ENCODE measurements at regions not wholly inside any gene's neighbourhood (a gene's known extent, or its start where the extent isn't known, plus 50 kb on each side); places are given as distances from the start of the nearest gene placed in this dataset.

DNA sequence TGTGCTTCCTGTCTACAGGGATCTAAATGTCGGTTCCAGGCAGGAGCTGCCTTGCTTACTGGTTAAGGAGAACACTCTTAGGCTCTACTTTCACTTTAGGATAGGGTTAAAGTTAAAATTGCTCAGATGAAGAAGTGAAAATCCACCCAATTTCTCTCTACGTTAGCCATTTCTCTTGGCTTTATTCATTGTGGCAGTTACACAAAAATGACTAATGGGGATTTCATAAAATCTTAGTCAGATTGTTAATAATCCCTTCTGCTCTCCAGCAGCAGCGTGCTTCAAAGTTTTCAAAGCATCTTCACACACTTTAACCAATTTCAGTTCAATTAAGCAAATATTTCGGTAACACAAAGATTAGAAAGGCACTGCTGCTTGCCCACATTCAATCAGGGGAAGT is 58.4 kb upstream of the RCN1 start:
- TF ChIP-seq EP300 (IDR thresholded peaks at IDR 0.05) = no peak
- no peak for TF ChIP-seq POLR2A (IDR thresholded peaks at IDR 0.05)
- Histone ChIP-seq H3K4me3 (no peak overlapping the region), H3K36me3 (no peaks in the 10 kb centered on the region), H3K27ac (no peak overlapping the region), H3K9me3 (no peaks in the 10 kb centered on the region), H3K4me1 (no peaks in the 10 kb centered on the region), H3K27me3 (peaks cover 3% of the 10 kb centered on the region)
- WGBS, 2 donors (ENCODE audit: low coverage in 1 of 2) = 32 to 34% methylated on average over 4 of the region's 4 CpGs
- no peak for ATAC-seq

DNA sequence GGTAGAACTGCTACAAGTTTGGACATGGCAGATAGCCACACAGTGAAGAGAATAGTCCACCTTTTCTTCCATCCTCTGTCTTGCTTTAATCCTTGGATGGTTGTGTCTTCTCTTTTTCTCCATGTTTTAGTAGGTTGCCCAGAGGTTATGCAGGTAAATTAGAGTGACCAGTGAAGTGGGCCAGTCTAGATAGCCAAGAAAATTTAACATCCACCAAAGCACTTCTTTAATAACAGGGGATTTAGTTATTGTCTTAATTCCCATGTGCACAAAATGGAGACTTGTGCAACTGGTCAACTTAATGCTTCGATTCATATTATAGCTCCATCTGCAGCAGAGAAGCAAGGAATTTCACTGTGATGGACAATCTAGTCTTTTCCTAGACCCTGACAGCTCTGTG is 58.8 kb upstream of the RCN1 start:
- WGBS, 2 donors (ENCODE audit: low coverage in 1 of 2) = 90% methylated on average over 1 of the region's 1 CpG; no CpG with 5 or more reads in 1 of the 2 donors
- Histone ChIP-seq H3K4me3 (no peak overlapping the region), H3K36me3 (no peaks in the 10 kb centered on the region)

DNA sequence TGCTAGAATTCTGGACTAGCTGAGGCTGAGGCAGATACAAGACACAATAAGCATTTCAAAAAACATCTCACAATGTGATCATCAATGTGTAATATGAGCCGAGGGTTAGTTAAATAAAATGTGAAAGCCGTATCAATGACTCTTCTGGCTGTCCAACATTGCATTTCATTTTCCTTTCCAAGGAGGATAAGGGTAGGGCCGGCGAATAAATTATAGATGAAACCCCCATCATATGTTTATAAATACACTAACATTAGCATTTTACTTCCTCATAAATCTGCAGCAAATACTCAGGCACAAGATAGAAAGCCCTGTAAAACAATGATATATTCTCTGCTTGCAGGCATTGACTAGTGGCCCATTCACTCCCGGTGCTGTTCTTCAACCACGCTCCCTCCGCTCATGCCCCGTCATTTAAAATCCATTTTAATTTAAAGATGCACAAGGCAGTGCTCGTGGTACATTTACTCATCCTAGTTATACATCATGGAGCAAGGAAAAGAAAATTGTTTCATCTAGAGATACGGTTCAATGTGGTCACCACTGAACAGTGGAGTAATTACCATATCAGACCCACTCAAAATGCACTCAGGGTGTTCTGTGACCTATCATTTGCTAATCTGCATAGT is 59.9 kb upstream of the RCN1 start:
- no peaks in the 10 kb centered on the region for H3K9me3 ChIP-seq
- H3K27ac ChIP-seq = no peak overlapping the region
- H3K36me3 ChIP-seq = no peaks in the 10 kb centered on the region
- no peak overlapping the region for H3K4me3 ChIP-seq
- no peak for ATAC-seq
- H3K4me1 ChIP-seq = no peaks in the 10 kb centered on the region
- TF ChIP-seq EP300 (IDR thresholded peaks at IDR 0.05) (no peak), POLR2A (IDR thresholded peaks at IDR 0.05) (no peak), POLR2AphosphoS5 (IDR thresholded peaks at IDR 0.05) (no peak)
- TF ChIP-seq, protein P1, sequence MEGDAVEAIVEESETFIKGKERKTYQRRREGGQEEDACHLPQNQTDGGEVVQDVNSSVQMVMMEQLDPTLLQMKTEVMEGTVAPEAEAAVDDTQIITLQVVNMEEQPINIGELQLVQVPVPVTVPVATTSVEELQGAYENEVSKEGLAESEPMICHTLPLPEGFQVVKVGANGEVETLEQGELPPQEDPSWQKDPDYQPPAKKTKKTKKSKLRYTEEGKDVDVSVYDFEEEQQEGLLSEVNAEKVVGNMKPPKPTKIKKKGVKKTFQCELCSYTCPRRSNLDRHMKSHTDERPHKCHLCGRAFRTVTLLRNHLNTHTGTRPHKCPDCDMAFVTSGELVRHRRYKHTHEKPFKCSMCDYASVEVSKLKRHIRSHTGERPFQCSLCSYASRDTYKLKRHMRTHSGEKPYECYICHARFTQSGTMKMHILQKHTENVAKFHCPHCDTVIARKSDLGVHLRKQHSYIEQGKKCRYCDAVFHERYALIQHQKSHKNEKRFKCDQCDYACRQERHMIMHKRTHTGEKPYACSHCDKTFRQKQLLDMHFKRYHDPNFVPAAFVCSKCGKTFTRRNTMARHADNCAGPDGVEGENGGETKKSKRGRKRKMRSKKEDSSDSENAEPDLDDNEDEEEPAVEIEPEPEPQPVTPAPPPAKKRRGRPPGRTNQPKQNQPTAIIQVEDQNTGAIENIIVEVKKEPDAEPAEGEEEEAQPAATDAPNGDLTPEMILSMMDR (IDR thresholded peaks at IDR 0.05) = no peak
- WGBS, 2 donors (ENCODE audit: low coverage in 1 of 2) = 74 to 81% methylated on average over 10 of the region's 10 CpGs
- no peaks in the 10 kb centered on the region for H3K27me3 ChIP-seq

More for the DNA sequence above, 58.8 kb upstream of the RCN1 start:
- no peak overlapping the region for H3K27ac ChIP-seq
- no peaks in the 10 kb centered on the region for H3K9me3 ChIP-seq
- no peak for TF ChIP-seq POLR2AphosphoS5 (IDR thresholded peaks at IDR 0.05)
- no peak for TF ChIP-seq POLR2A (IDR thresholded peaks at IDR 0.05)
- no peak for TF ChIP-seq EP300 (IDR thresholded peaks at IDR 0.05)
- TF ChIP-seq, protein P1 (IDR thresholded peaks at IDR 0.05) = no peak
- H3K27me3 ChIP-seq = no peaks in the 10 kb centered on the region
- ATAC-seq = no peak
- no peaks in the 10 kb centered on the region for H3K4me1 ChIP-seq

DNA sequence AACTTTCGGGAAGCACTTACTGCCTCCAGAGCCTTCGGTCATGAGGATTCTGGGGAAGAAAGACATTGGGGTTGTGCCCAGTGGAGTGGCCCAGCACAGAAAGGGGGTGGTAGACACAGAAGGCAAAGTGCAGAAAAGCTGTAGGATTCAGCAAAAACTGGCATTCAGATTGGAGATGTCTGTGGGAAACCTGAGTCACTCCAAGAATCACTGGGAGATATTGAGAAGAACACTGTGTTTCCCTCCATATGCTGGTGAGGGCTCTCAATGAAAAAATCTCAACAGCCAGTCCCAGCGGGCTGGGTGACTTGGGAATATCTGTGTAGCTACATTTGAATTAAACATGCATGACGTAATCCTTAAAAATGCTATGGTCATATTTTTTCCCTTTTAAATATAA is 61.2 kb upstream of the RCN1 start:
- Histone ChIP-seq H3K36me3 (no peaks in the 10 kb centered on the region), H3K9me3 (no peaks in the 10 kb centered on the region), H3K4me1 (no peaks in the 10 kb centered on the region), H3K27ac (no peak overlapping the region), H3K27me3 (no peaks in the 10 kb centered on the region), H3K4me3 (no peak overlapping the region)
- TF ChIP-seq POLR2A (IDR thresholded peaks at IDR 0.05) (no peak), POLR2AphosphoS5 (IDR thresholded peaks at IDR 0.05) (no peak), EP300 (IDR thresholded peaks at IDR 0.05) (no peak)
- TF ChIP-seq, protein P1 (IDR thresholded peaks at IDR 0.05) = no peak
- WGBS, 2 donors (ENCODE audit: low coverage in 1 of 2) = 61 to 73% methylated on average over 2 to 4 of the region's 4 CpGs
- ATAC-seq = no peak

DNA sequence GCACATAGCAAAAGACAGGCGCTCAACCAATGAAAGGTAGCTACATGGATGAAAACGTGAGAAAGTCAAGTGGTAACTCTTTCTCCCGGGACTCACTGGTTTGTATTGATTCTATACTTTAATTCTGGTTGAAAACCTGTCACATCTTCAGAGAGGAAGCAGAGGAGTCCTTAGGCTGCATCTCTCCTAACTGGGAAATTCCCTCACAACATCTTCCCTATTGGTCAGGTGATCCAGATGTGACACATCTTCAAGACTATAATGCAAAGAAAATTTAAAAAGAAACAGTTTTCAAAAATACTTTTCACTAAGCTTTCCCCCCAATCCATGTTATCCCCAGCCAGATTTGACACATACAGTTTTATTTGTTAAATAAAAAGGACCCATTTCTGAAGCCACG is 62.7 kb upstream of the RCN1 start:
- Histone ChIP-seq H3K9me3 (no peaks in the 10 kb centered on the region), H3K27ac (no peak overlapping the region), H3K4me1 (no peaks in the 10 kb centered on the region), H3K36me3 (no peaks in the 10 kb centered on the region), H3K27me3 (peaks cover 4% of the 10 kb centered on the region), H3K4me3 (no peak overlapping the region)
- no peak for ATAC-seq
- 80 to 87% methylated on average over 3 to 4 of the region's 4 CpGs for WGBS, 2 donors (ENCODE audit: low coverage in 1 of 2)
- no peak for TF ChIP-seq POLR2A (IDR thresholded peaks at IDR 0.05)
- TF ChIP-seq, protein P1 (IDR thresholded peaks at IDR 0.05) = no peak
